H9 (cell line): ENCODE measurements at regions not wholly inside any gene's neighbourhood (a gene's known extent, or its start where the extent isn't known, plus 50 kb on each side); places are given as distances from the start of the nearest gene placed in this dataset.

Experiments used
- DNase-seq: peaks from one replicate; pipeline ENCODE4 v3.0.0-alpha.2; 2017
- H2AFZ ChIP-seq: one replicate; pipeline ENCODE4 v1.6.1; 2013; ENCODE audit warnings: mild to moderate bottlenecking, low read length, control low read depth, moderate library complexity
- H2AK5ac ChIP-seq: 2 replicates; pipeline ENCODE4 v1.6.1; 2013; ENCODE audit warnings: low read length, control low read depth, mixed read lengths; ENCODE audit not compliant: insufficient read length
- H2BK120ac ChIP-seq: one replicate; pipeline ENCODE4 v1.6.1; 2013; ENCODE audit warnings: low read depth, mild to moderate bottlenecking, low read length, control low read depth, inconsistent platforms; ENCODE audit not compliant: poor library complexity, severe bottlenecking
- H2BK12ac ChIP-seq: 2 replicates; pipeline ENCODE4 v1.6.1; 2013; ENCODE audit warnings: low read length, control low read depth, mixed read lengths, low read depth; ENCODE audit not compliant: insufficient read length
- H2BK15ac ChIP-seq: 2 replicates; pipeline ENCODE4 v1.6.1; 2013; ENCODE audit warnings: low read depth, low read length, control low read depth
- H2BK20ac ChIP-seq: one replicate; pipeline ENCODE4 v1.6.1; 2013; ENCODE audit warnings: low read depth, mild to moderate bottlenecking, low read length, control low read depth, inconsistent platforms; ENCODE audit not compliant: poor library complexity, severe bottlenecking
- H2BK5ac ChIP-seq: 2 replicates; pipeline ENCODE4 v1.6.1; 2013; ENCODE audit warnings: low read length, control low read depth, mixed read lengths; ENCODE audit not compliant: insufficient read length
- H3K14ac ChIP-seq: 2 replicates; pipeline ENCODE4 v1.6.1; 2013; ENCODE audit warnings: low read length, control low read depth; ENCODE audit not compliant: insufficient read depth
- H3K18ac ChIP-seq: 2 replicates; pipeline ENCODE4 v1.6.1; 2013; ENCODE audit warnings: low read depth, mild to moderate bottlenecking, mixed read lengths, low read length, control low read depth; ENCODE audit not compliant: insufficient read length
- H3K23ac ChIP-seq: 2 replicates; pipeline ENCODE4 v1.6.1; 2013; ENCODE audit warnings: low read length, control low read depth, mixed read lengths, low read depth; ENCODE audit not compliant: insufficient read length
- H3K23me2 ChIP-seq: 2 replicates; pipeline ENCODE4 v1.6.1; 2013; ENCODE audit warnings: low read depth, mild to moderate bottlenecking, mixed read lengths, low read length, control low read depth; ENCODE audit not compliant: insufficient read length, poor library complexity, severe bottlenecking
- H3K27ac ChIP-seq: 2 replicates; pipeline ENCODE4 v1.5.1; 2013; ENCODE audit warnings: low read length, control low read depth, mixed read lengths, low read depth; ENCODE audit not compliant: insufficient read length
- H3K27me3 ChIP-seq: 2 replicates; pipeline ENCODE4 v1.6.1; 2013; ENCODE audit warnings: low read length, control low read depth, inconsistent platforms; ENCODE audit not compliant: insufficient read depth
- H3K4ac ChIP-seq: 2 replicates; pipeline ENCODE4 v1.6.1; 2013; ENCODE audit warnings: low read depth, mild to moderate bottlenecking, control low read depth, inconsistent platforms, low read length, moderate library complexity
- H3K4me1 ChIP-seq: 2 replicates; pipeline ENCODE4 v1.6.1; 2013; ENCODE audit warnings: low read length, control low read depth, inconsistent platforms; ENCODE audit not compliant: insufficient read depth
- H3K4me2 ChIP-seq: 2 replicates; pipeline ENCODE4 v1.6.1; 2013; ENCODE audit warnings: low read length, control low read depth, mixed read lengths; ENCODE audit not compliant: insufficient read length, insufficient read depth
- H3K56ac ChIP-seq: 2 replicates; pipeline ENCODE4 v1.6.1; 2013; ENCODE audit warnings: low read depth, mild to moderate bottlenecking, mixed read lengths, low read length, control low read depth; ENCODE audit not compliant: insufficient read length
- H3K79me1 ChIP-seq: 2 replicates; pipeline ENCODE4 v1.6.1; 2013; ENCODE audit warnings: low read depth, mild to moderate bottlenecking, moderate library complexity, low read length, control low read depth, inconsistent platforms; ENCODE audit not compliant: insufficient read depth, poor library complexity, severe bottlenecking
- H3K79me2 ChIP-seq: 2 replicates; pipeline ENCODE4 v1.6.1; 2013; ENCODE audit warnings: low read length, control low read depth, inconsistent platforms; ENCODE audit not compliant: insufficient read depth
- H3K9ac ChIP-seq: 2 replicates; pipeline ENCODE4 v1.6.1; 2013; ENCODE audit warnings: low read length, control low read depth, mixed read lengths; ENCODE audit not compliant: insufficient read length; ENCODE audit errors: extremely low read depth
- H3K9me3 ChIP-seq: one replicate; pipeline ENCODE4 v1.6.1; 2013; ENCODE audit warnings: low read depth, low read length, inconsistent platforms; ENCODE audit not compliant: control insufficient read depth
- H3T11ph ChIP-seq: one replicate; pipeline ENCODE4 v1.6.1; 2013; ENCODE audit warnings: mild to moderate bottlenecking, low read length, control low read depth, inconsistent platforms
- H4K20me1 ChIP-seq: one replicate; pipeline ENCODE4 v1.6.1; 2013; ENCODE audit not compliant: control insufficient read depth, insufficient read length, insufficient read depth
- H4K5ac ChIP-seq: 2 replicates; pipeline ENCODE4 v1.6.1; 2013; ENCODE audit warnings: low read depth, mild to moderate bottlenecking, mixed read lengths, low read length, control low read depth; ENCODE audit not compliant: insufficient read length
- H4K8ac ChIP-seq: replicated peaks from 2 replicates; pipeline ENCODE4 v1.6.1; 2013; ENCODE audit warnings: low read length, control low read depth, mixed read lengths, low read depth; ENCODE audit not compliant: insufficient read length
- H4K91ac ChIP-seq: 2 replicates; pipeline ENCODE4 v1.6.1; 2013; ENCODE audit warnings: low read depth, mild to moderate bottlenecking, moderate library complexity, mixed read lengths, low read length, control low read depth; ENCODE audit not compliant: insufficient read length
- H3K27ac Mint-ChIP-seq, 3 experiments: 2 replicates in 2 of 3; 3 replicates in 1 of 3; pipeline ENCODE4 v1.8.0; 2020 to 2021; ENCODE audit warnings: mixed read lengths in 3 of 3, mild to moderate bottlenecking in 1 of 3, moderate library complexity in 1 of 3
- H3K27me3 Mint-ChIP-seq: 2 replicates; pipeline ENCODE4 v1.8.0; 2021; ENCODE audit warnings: low read depth, mild to moderate bottlenecking, moderate library complexity, mixed read lengths
- H3K36me3 Mint-ChIP-seq, 3 experiments: 2 replicates in 2 of 3; 3 replicates in 1 of 3; pipeline ENCODE4 v1.8.0; 2020 to 2021; ENCODE audit warnings: low read depth in 3 of 3, mixed read lengths in 3 of 3; ENCODE audit not compliant: insufficient read depth in 1 of 3
- H3K4me1 Mint-ChIP-seq, 2 experiments: 2 replicates each; pipeline ENCODE4 v1.8.0; 2020; ENCODE audit warnings: mixed read lengths in 2 of 2
- H3K4me3 Mint-ChIP-seq, 2 experiments: 2 replicates in 1 of 2; 3 replicates in 1 of 2; pipeline ENCODE4 v1.8.0; 2020 to 2021; ENCODE audit warnings: mild to moderate bottlenecking in 2 of 2, mixed read lengths in 2 of 2, moderate library complexity in 1 of 2
- H3K9me3 Mint-ChIP-seq, 2 experiments: 2 replicates in 1 of 2; 3 replicates in 1 of 2; pipeline ENCODE4 v1.8.0; 2020; ENCODE audit warnings: mild to moderate bottlenecking in 2 of 2, mixed read lengths in 2 of 2, moderate library complexity in 1 of 2
- CTCF ChIP-seq: fragments of 200-600 bp; sonication (generic); conservative IDR thresholded peaks from 3 replicates; pipeline ENCODE4 v1.8.0; 2021; ENCODE audit warnings: antibody characterized with exemption, mild to moderate bottlenecking
- WGBS: extraction: QIAGEN DNeasy Blood & Tissue Kit; methylation state at CpG from one replicate; pipeline ENCODE4 v1.1.7; 2013; ENCODE audit warnings: missing lambda C conversion rate, low lambda C conversion rate, mixed read lengths; ENCODE audit not compliant: insufficient read length; ENCODE audit errors: extremely low coverage; 5-methylcytosine and 5-hydroxymethylcytosine counted together

GRCh38 chr10:126776168-126776567 lies 105.7 kb upstream of the C10orf90 start:
- no peak overlapping the region for H3K27ac Mint-ChIP-seq
- no peaks in the 10 kb centered on the region for H3K27me3 ChIP-seq

More at GRCh38 chr10:126776168-126776567, 105.7 kb upstream of the C10orf90 start:
- Histone ChIP-seq H3K79me1 (no peaks in the 10 kb centered on the region), H4K5ac (no peak overlapping the region), H4K8ac (no peak overlapping the region), H3K4me1 (no peaks in the 10 kb centered on the region), H3K23ac (no peak overlapping the region), H3K4me2 (no peak overlapping the region), H2AK5ac (no peak overlapping the region), H3T11ph (no peak overlapping the region), H2BK120ac (no peak overlapping the region), H2AFZ (no peak overlapping the region), H2BK15ac (no peak overlapping the region), H3K23me2 (no peaks in the 10 kb centered on the region), H3K14ac (no peak overlapping the region), H3K9ac (no peak overlapping the region), H3K27ac (no peak overlapping the region), H4K91ac (no peak overlapping the region), H4K20me1 (no peaks in the 10 kb centered on the region), H2BK12ac (no peak overlapping the region), H3K56ac (no peak overlapping the region), H3K4ac (no peak overlapping the region), H3K9me3 (no peaks in the 10 kb centered on the region), H2BK20ac (no peak overlapping the region), H3K18ac (no peak overlapping the region), H2BK5ac (no peak overlapping the region), H3K79me2 (no peaks in the 10 kb centered on the region)
- H3K27me3 Mint-ChIP-seq = peaks cover 2% of the 10 kb centered on the region; the same call in 1 of the 2 replicates
- H3K36me3 Mint-ChIP-seq = peaks cover 0 to 4% (median 0%) of the 10 kb centered on the region in 3 experiments; a peak in 4 of 7 replicates
- no peak overlapping the region for H3K4me3 Mint-ChIP-seq
- H3K9me3 Mint-ChIP-seq = peaks cover 2 to 4% of the 10 kb centered on the region in 2 experiments; a peak in 2 of 5 replicates
- TF ChIP-seq CTCF = no peak
- peaks cover 5 to 11% of the 10 kb centered on the region in 2 experiments; a peak in 2 of 4 replicates for H3K4me1 Mint-ChIP-seq
- no peak for DNase-seq
- WGBS = no CpG with 5 or more reads among the region's 1 CpG
